ENCODE measurements at regions not wholly inside any gene's neighbourhood (a gene's known extent, or its start where the extent isn't known, plus 50 kb on each side); places are given as distances from the start of the nearest gene placed in this dataset.

DNA sequence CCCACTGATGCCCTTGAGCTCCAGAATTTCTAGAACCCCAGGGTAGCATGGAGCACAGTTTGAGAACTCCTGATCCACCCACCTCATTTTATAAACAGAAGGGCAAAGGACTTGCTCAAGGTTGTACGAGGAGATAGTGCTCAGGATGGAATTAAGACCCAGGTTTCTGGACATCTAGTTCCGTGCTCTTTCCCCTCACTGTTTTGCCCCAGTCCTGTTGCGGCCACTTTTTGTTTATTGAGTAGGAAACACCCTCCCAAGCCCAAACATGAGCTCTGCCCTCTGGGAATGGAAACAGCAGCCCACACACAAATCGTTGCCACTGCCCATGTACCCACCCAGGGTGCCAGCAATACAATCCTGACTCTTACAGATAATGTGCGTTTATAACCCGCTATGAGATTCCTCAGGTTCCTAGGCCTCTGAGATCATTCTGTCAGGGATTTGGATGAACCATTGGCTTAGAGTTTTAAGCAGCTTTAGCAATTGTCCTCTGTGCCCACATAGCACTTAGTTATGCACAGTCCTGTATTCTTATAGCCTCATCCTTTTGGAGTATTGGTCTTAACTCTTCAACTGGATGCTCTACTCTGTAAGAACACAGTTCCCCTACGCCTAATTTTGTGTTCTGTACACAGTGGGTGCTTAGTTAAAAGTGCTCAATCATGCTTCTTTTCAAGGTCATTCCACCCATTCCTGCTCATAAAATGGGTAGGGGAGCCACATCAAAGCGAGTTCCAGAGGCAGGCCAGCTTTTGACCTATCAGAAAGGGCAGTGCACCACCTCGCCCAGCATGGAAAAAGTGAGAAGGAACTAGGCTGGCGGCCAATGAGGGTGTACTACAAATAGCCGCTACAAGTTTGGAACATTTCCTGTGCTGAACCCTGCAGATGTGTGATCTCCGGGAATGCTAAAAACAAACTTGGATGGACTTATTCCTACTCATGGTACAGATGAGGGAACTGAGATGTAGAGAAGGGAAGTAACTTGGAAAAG is 60.3 kb upstream of the IGFBP2 start:
- H3K27ac ChIP-seq: peak overlapping the region; percentile 49
- peak; percentile 63 to 68 for DNase-seq
- intact Hi-C loops (cut with DNase I): no loop called here
- H3K4me3 ChIP-seq: no peak overlapping the region
- TF ChIP-seq, protein P1, sequence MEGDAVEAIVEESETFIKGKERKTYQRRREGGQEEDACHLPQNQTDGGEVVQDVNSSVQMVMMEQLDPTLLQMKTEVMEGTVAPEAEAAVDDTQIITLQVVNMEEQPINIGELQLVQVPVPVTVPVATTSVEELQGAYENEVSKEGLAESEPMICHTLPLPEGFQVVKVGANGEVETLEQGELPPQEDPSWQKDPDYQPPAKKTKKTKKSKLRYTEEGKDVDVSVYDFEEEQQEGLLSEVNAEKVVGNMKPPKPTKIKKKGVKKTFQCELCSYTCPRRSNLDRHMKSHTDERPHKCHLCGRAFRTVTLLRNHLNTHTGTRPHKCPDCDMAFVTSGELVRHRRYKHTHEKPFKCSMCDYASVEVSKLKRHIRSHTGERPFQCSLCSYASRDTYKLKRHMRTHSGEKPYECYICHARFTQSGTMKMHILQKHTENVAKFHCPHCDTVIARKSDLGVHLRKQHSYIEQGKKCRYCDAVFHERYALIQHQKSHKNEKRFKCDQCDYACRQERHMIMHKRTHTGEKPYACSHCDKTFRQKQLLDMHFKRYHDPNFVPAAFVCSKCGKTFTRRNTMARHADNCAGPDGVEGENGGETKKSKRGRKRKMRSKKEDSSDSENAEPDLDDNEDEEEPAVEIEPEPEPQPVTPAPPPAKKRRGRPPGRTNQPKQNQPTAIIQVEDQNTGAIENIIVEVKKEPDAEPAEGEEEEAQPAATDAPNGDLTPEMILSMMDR (IDR thresholded peaks at IDR 0.05): no peak
- H3K4me1 ChIP-seq: peaks cover 15% of the 10 kb centered on the region
- 45 to 53% (median 49%) methylated on average over 12 of the region's 12 CpGs for WGBS, 3 donors
- H3K9me3 ChIP-seq: no peaks in the 10 kb centered on the region
- H3K27me3 ChIP-seq (ENCODE audit: insufficient read depth in 3 of 3, low read length in 2 of 3): no peaks in the 10 kb centered on the region
- peak; percentile 63 to 92 (median 79) for ATAC-seq
- no peaks in the 10 kb centered on the region for H3K36me3 ChIP-seq (ENCODE audit: insufficient read depth in 1 of 2, low read depth in 1 of 2)

- ATAC-seq (peak in 1 of 4 donors; percentile 51), DNase-seq (no peak)
- H3K9me3 ChIP-seq: no peaks in the 10 kb centered on the region
- 65 to 80% (median 73%) methylated on average over 2 of the region's 2 CpGs for WGBS, 3 donors
- H3K4me3 ChIP-seq: no peak overlapping the region
- H3K27me3 ChIP-seq (ENCODE audit: insufficient read depth in 3 of 3, low read length in 2 of 3): no peaks in the 10 kb centered on the region
- intact Hi-C loops (cut with DNase I): no loop called here
- H3K36me3 ChIP-seq (ENCODE audit: insufficient read depth in 1 of 2, low read depth in 1 of 2): no peaks in the 10 kb centered on the region
- peaks cover 15% of the 10 kb centered on the region for H3K4me1 ChIP-seq
- TF ChIP-seq, protein P1 (IDR thresholded peaks at IDR 0.05): no peak
- H3K27ac ChIP-seq: no peak overlapping the region
Measured at GRCh38 chr2:216574046-216574445, 59.2 kb upstream of the IGFBP2 start.

- ATAC-seq (no peak), DNase-seq (no peak)
- 97 to 98% (median 97%) methylated on average over 3 of the region's 3 CpGs for WGBS, 3 donors
- no peaks in the 10 kb centered on the region for H3K27me3 ChIP-seq (ENCODE audit: insufficient read depth in 3 of 3, low read length in 2 of 3)
- TF ChIP-seq, protein P1 (IDR thresholded peaks at IDR 0.05): no peak
- no peak overlapping the region for H3K4me3 ChIP-seq
- H3K27ac ChIP-seq: no peak overlapping the region
- H3K4me1 ChIP-seq: peaks cover 15% of the 10 kb centered on the region
- H3K9me3 ChIP-seq: no peaks in the 10 kb centered on the region
- intact Hi-C loops (cut with DNase I): no loop called here
- H3K36me3 ChIP-seq (ENCODE audit: insufficient read depth in 1 of 2, low read depth in 1 of 2): no peaks in the 10 kb centered on the region
Measured at GRCh38 chr2:216574586-216574985, 58.6 kb upstream of the IGFBP2 start.

GRCh38 chr2:216575465-216575864 is 57.8 kb upstream of the IGFBP2 start:
- DNase-seq (no peak), ATAC-seq (no peak)
- Histone ChIP-seq H3K4me3 (no peak overlapping the region), H3K4me1 (peaks cover 15% of the 10 kb centered on the region), H3K9me3 (no peaks in the 10 kb centered on the region), H3K27me3 (ENCODE audit: insufficient read depth in 3 of 3, low read length in 2 of 3) (no peaks in the 10 kb centered on the region), H3K36me3 (ENCODE audit: insufficient read depth in 1 of 2, low read depth in 1 of 2) (no peaks in the 10 kb centered on the region), H3K27ac (no peak overlapping the region)
- intact Hi-C loops (cut with DNase I): no loop called here
- TF ChIP-seq, protein P1 (IDR thresholded peaks at IDR 0.05): no peak
- 79 to 95% (median 85%) methylated on average over 1 of the region's 1 CpG for WGBS, 3 donors
